ENCODE measurements at regions not wholly inside any gene's neighbourhood (a gene's known extent, or its start where the extent isn't known, plus 50 kb on each side); places are given as distances from the start of the nearest gene placed in this dataset.
A peak's percentile ranks its signal among the peaks of the same experiment; 100 is the strongest.

DNA sequence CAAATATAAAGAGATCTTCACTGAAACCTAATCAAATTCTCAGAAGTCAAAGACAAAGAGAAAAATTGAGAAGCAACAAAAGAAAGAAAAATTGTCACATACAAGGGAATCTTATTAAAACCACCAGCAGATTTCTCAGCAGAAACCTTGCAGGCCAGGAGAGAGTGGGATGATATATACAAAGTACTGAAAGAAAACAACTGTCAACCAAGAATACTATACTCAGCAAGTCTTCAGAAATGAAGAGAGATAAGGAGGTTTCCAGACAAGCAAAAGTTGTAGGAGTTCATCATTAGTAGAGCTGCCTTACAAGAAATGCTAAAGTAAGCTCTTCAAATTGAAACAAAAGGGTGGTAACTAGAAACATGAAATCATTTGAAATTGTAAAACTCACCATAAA lies 345.6 kb downstream of the MAFB start:
- H3K27me3 ChIP-seq (ENCODE audit: insufficient read depth): no peaks in the 10 kb centered on the region
- no peaks in the 10 kb centered on the region for H3K4me1 ChIP-seq (ENCODE audit: insufficient read depth)
- H3K4me2 ChIP-seq: no peak overlapping the region
- DNase-seq (ENCODE audit: low spot score) (peak; percentile 11), ATAC-seq (no peak)
- H3K27ac Mint-ChIP-seq: no peak overlapping the region
- no peaks in the 10 kb centered on the region for H3K79me2 ChIP-seq (replicated peaks; ENCODE audit: insufficient read depth)
- TF ChIP-seq POLR2AphosphoS5 (IDR thresholded peaks at IDR 0.05; ENCODE audit: low read depth): no peak
- TF ChIP-seq, protein P1, sequence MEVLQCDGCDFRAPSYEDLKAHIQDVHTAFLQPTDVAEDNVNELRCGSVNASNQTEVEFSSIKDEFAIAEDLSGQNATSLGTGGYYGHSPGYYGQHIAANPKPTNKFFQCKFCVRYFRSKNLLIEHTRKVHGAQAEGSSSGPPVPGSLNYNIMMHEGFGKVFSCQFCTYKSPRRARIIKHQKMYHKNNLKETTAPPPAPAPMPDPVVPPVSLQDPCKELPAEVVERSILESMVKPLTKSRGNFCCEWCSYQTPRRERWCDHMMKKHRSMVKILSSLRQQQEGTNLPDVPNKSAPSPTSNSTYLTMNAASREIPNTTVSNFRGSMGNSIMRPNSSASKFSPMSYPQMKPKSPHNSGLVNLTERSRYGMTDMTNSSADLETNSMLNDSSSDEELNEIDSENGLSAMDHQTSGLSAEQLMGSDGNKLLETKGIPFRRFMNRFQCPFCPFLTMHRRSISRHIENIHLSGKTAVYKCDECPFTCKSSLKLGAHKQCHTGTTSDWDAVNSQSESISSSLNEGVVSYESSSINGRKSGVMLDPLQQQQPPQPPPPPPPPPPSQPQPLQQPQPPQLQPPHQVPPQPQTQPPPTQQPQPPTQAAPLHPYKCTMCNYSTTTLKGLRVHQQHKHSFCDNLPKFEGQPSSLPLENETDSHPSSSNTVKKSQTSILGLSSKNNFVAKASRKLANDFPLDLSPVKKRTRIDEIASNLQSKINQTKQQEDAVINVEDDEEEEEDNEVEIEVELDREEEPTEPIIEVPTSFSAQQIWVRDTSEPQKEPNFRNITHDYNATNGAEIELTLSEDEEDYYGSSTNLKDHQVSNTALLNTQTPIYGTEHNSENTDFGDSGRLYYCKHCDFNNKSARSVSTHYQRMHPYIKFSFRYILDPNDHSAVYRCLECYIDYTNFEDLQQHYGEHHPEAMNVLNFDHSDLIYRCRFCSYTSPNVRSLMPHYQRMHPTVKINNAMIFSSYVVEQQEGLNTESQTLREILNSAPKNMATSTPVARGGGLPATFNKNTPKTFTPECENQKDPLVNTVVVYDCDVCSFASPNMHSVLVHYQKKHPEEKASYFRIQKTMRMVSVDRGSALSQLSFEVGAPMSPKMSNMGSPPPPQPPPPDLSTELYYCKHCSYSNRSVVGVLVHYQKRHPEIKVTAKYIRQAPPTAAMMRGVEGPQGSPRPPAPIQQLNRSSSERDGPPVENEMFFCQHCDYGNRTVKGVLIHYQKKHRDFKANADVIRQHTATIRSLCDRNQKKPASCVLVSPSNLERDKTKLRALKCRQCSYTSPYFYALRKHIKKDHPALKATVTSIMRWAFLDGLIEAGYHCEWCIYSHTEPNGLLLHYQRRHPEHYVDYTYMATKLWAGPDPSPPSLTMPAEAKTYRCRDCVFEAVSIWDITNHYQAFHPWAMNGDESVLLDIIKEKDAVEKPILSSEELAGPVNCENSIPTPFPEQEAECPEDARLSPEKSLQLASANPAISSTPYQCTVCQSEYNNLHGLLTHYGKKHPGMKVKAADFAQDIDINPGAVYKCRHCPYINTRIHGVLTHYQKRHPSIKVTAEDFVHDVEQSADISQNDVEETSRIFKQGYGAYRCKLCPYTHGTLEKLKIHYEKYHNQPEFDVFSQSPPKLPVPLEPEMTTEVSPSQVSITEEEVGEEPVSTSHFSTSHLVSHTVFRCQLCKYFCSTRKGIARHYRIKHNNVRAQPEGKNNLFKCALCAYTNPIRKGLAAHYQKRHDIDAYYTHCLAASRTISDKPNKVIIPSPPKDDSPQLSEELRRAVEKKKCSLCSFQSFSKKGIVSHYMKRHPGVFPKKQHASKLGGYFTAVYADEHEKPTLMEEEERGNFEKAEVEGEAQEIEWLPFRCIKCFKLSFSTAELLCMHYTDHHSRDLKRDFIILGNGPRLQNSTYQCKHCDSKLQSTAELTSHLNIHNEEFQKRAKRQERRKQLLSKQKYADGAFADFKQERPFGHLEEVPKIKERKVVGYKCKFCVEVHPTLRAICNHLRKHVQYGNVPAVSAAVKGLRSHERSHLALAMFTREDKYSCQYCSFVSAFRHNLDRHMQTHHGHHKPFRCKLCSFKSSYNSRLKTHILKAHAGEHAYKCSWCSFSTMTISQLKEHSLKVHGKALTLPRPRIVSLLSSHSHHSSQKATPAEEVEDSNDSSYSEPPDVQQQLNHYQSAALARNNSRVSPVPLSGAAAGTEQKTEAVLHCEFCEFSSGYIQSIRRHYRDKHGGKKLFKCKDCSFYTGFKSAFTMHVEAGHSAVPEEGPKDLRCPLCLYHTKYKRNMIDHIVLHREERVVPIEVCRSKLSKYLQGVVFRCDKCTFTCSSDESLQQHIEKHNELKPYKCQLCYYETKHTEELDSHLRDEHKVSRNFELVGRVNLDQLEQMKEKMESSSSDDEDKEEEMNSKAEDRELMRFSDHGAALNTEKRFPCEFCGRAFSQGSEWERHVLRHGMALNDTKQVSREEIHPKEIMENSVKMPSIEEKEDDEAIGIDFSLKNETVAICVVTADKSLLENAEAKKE (CRISPR knock-in tag; IDR thresholded peaks at IDR 0.05): no peak
- TF ChIP-seq, protein P2, sequence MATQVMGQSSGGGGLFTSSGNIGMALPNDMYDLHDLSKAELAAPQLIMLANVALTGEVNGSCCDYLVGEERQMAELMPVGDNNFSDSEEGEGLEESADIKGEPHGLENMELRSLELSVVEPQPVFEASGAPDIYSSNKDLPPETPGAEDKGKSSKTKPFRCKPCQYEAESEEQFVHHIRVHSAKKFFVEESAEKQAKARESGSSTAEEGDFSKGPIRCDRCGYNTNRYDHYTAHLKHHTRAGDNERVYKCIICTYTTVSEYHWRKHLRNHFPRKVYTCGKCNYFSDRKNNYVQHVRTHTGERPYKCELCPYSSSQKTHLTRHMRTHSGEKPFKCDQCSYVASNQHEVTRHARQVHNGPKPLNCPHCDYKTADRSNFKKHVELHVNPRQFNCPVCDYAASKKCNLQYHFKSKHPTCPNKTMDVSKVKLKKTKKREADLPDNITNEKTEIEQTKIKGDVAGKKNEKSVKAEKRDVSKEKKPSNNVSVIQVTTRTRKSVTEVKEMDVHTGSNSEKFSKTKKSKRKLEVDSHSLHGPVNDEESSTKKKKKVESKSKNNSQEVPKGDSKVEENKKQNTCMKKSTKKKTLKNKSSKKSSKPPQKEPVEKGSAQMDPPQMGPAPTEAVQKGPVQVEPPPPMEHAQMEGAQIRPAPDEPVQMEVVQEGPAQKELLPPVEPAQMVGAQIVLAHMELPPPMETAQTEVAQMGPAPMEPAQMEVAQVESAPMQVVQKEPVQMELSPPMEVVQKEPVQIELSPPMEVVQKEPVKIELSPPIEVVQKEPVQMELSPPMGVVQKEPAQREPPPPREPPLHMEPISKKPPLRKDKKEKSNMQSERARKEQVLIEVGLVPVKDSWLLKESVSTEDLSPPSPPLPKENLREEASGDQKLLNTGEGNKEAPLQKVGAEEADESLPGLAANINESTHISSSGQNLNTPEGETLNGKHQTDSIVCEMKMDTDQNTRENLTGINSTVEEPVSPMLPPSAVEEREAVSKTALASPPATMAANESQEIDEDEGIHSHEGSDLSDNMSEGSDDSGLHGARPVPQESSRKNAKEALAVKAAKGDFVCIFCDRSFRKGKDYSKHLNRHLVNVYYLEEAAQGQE (IDR thresholded peaks at IDR 0.05; ENCODE audit: unreplicated experiment): no peak
- no peak for TF ChIP-seq NANOG (IDR thresholded peaks at IDR 0.05; ENCODE audit: borderline replicate concordance)
- no peak for TF ChIP-seq EZH2phosphoT487 (IDR thresholded peaks at IDR 0.05; ENCODE audit: unreplicated experiment)
- TF ChIP-seq, protein P3, sequence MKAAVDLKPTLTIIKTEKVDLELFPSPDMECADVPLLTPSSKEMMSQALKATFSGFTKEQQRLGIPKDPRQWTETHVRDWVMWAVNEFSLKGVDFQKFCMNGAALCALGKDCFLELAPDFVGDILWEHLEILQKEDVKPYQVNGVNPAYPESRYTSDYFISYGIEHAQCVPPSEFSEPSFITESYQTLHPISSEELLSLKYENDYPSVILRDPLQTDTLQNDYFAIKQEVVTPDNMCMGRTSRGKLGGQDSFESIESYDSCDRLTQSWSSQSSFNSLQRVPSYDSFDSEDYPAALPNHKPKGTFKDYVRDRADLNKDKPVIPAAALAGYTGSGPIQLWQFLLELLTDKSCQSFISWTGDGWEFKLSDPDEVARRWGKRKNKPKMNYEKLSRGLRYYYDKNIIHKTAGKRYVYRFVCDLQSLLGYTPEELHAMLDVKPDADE (IDR thresholded peaks at IDR 0.05): no peak
- TF ChIP-seq JUNB (IDR thresholded peaks at IDR 0.05; ENCODE audit: unreplicated experiment): no peak
- TF ChIP-seq CREB1 (CRISPR knock-in tag; IDR thresholded peaks at IDR 0.05; ENCODE audit: low read depth): no peak
- TF ChIP-seq ZNF331 (CRISPR knock-in tag; IDR thresholded peaks at IDR 0.05; ENCODE audit: low read depth): no peak
- TF ChIP-seq STAT1 (IDR thresholded peaks at IDR 0.05; ENCODE audit: unreplicated experiment): no peak
- TF ChIP-seq, protein P4, sequence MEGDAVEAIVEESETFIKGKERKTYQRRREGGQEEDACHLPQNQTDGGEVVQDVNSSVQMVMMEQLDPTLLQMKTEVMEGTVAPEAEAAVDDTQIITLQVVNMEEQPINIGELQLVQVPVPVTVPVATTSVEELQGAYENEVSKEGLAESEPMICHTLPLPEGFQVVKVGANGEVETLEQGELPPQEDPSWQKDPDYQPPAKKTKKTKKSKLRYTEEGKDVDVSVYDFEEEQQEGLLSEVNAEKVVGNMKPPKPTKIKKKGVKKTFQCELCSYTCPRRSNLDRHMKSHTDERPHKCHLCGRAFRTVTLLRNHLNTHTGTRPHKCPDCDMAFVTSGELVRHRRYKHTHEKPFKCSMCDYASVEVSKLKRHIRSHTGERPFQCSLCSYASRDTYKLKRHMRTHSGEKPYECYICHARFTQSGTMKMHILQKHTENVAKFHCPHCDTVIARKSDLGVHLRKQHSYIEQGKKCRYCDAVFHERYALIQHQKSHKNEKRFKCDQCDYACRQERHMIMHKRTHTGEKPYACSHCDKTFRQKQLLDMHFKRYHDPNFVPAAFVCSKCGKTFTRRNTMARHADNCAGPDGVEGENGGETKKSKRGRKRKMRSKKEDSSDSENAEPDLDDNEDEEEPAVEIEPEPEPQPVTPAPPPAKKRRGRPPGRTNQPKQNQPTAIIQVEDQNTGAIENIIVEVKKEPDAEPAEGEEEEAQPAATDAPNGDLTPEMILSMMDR (conservative IDR thresholded peaks at IDR 0.05; ENCODE audit: low read depth in 2 of 2): no peak
- TF ChIP-seq EZH2 (IDR thresholded peaks at IDR 0.05; ENCODE audit: low read depth, unreplicated experiment): no peak
- no peak for TF ChIP-seq ZNF114 (CRISPR knock-in tag; IDR thresholded peaks at IDR 0.05)
- no peak overlapping the region for H3K4me3 ChIP-seq
- H3K9me3 Mint-ChIP-seq: peaks cover 28% of the 10 kb centered on the region
- no peak overlapping the region for H2AFZ ChIP-seq
- no peaks in the 10 kb centered on the region for H3K27me3 Mint-ChIP-seq (ENCODE audit: insufficient read depth, low read depth, poor library complexity)
- H3K9me2 ChIP-seq (ENCODE audit: insufficient read depth): peaks cover 9% of the 10 kb centered on the region; the same call in 1 of the 2 replicates
- H3K4me1 Mint-ChIP-seq: no peaks in the 10 kb centered on the region
- no peaks in the 10 kb centered on the region for H3F3A ChIP-seq (replicated peaks; ENCODE audit: low read depth)
- no peaks in the 10 kb centered on the region for H3K36me3 ChIP-seq (ENCODE audit: insufficient read depth)
- H4K20me1 ChIP-seq (replicated peaks; ENCODE audit: insufficient read depth): no peaks in the 10 kb centered on the region
- H3K36me3 Mint-ChIP-seq (ENCODE audit: low read depth): peaks cover 17% of the 10 kb centered on the region
- H3K4me3 Mint-ChIP-seq: no peak overlapping the region
- no peak overlapping the region for H3K27ac ChIP-seq (ENCODE audit: low read depth)
